Panc1 (cell line): ENCODE measurements at regions not wholly inside any gene's neighbourhood (a gene's known extent, or its start where the extent isn't known, plus 50 kb on each side); places are given as distances from the start of the nearest gene placed in this dataset.
"Not testable (repeated sequence)": the region's sequence is repeated elsewhere in the genome, so short reads cannot be mapped to it uniquely, and the experiment has no call there.

Experiments
- ATAC-seq: fragments of 200-7000 bp; cut with Tn5 transposase; 2 replicates; pipeline ENCODE4 v1.9.1; 2020; ENCODE audit warnings: mild to moderate bottlenecking, moderate library complexity
- BruUV-seq: library from RNA; stranded (reverse); fragments of 400-500 nt; replicated peaks from 2 replicates; lab custom pipeline; 2021; lab: Mats Ljungman, UMichigan
- CTCF ChIA-PET: fragments of 300-600 bp; sonication (Branson Sonifier 250); formaldehyde crosslinking; loops from one replicate; lab custom pipeline; 2022; ENCODE audit warnings: antibody characterized with exemption; lab: Charles Lee
- POLR2A ChIA-PET: fragments of 300-600 bp; sonication (Branson Sonifier 250); formaldehyde crosslinking; loops from one replicate; lab custom pipeline; 2022; ENCODE audit warnings: antibody characterized with exemption; lab: Charles Lee
- DNase-seq: peaks from one replicate; pipeline ENCODE4 v3.0.0-alpha.2; 2010; ENCODE audit warnings: low read depth, low spot score
- H3K27ac ChIP-seq: 2 replicates; pipeline ENCODE4 v1.5.1; 2011; ENCODE audit warnings: mild to moderate bottlenecking, low read length, inconsistent platforms
- H3K27me3 ChIP-seq: fragments of 200-500 bp; sonication (Bioruptor generic); 2 replicates; pipeline ENCODE4 v1.6.0; 2014; ENCODE audit warnings: low read length, inconsistent platforms; ENCODE audit not compliant: control insufficient read depth, insufficient read depth
- H3K36me3 ChIP-seq: fragments of 200-500 bp; sonication (Bioruptor generic); 2 replicates; pipeline ENCODE4 v1.5.1; 2014; ENCODE audit warnings: inconsistent platforms, mild to moderate bottlenecking, low read length, moderate library complexity; ENCODE audit not compliant: control insufficient read depth, insufficient read depth
- H3K4me1 ChIP-seq: 2 replicates; pipeline ENCODE4 v1.5.1; 2011; ENCODE audit warnings: inconsistent platforms, mild to moderate bottlenecking, low read length, moderate library complexity; ENCODE audit not compliant: control insufficient read depth, insufficient read depth
- H3K4me3 ChIP-seq, 2 experiments: 2 replicates each; pipeline ENCODE4 v1.5.1; 2011 to 2012; ENCODE audit warnings: low read depth in 2 of 2, low read length in 2 of 2, mild to moderate bottlenecking in 2 of 2, inconsistent platforms in 1 of 2, moderate library complexity in 1 of 2
- H3K9me3 ChIP-seq: fragments of 200-500 bp; sonication (Bioruptor generic); 2 replicates; pipeline ENCODE4 v1.5.1; 2014; ENCODE audit warnings: low read depth, mild to moderate bottlenecking, inconsistent platforms, low read length, moderate library complexity; ENCODE audit not compliant: control insufficient read depth, insufficient read depth
- CTCF ChIP-seq: fragments of 450-650 bp; IDR thresholded peaks from 2 replicates; pipeline ENCODE4 v1.5.1; 2017; ENCODE audit warnings: mild to moderate bottlenecking
- POLR2AphosphoS5 ChIP-seq: IDR thresholded peaks from 2 replicates; pipeline ENCODE4 v1.6.1; 2012; ENCODE audit warnings: mild to moderate bottlenecking, low read depth, low read length, moderate library complexity
- REST ChIP-seq, 2 experiments: IDR thresholded peaks; 2 replicates each; pipeline ENCODE4 v1.6.1; 2011 to 2012; ENCODE audit warnings: low read depth in 2 of 2, control low read depth in 1 of 2, low read length in 1 of 2, mild to moderate bottlenecking in 1 of 2, moderate library complexity in 1 of 2; ENCODE audit not compliant: insufficient read depth in 1 of 2
- SIN3A ChIP-seq: IDR thresholded peaks from 2 replicates; pipeline ENCODE4 v1.6.1; 2012; ENCODE audit warnings: low read depth, mild to moderate bottlenecking, low read length, moderate library complexity, borderline replicate concordance; ENCODE audit not compliant: insufficient read depth
- TCF7L2 ChIP-seq: IDR thresholded peaks from 2 replicates; pipeline ENCODE4 v1.6.1; 2011; ENCODE audit warnings: mild to moderate bottlenecking, low read depth, low read length, inconsistent platforms
- in situ Hi-C: cut with HindIII; loops from 2 replicates; pipeline ENCODE4 v1.10.0; 2016; ENCODE audit warnings: low sequenced_read_pairs, low pct_unique_long_range_greater_than_20kb
- intact Hi-C: fragments of 100-400 bp; cut with micrococcal nuclease; formaldehyde crosslinking; loops from one replicate; pipeline ENCODE4 v1.10.0; 2022; ENCODE audit not compliant: unreplicated experiment

GRCh38 chr16:5257462-5257861 lies 159.9 kb upstream of the EEF2KMT start:
- Histone ChIP-seq H3K4me1 (no peaks in the 10 kb centered on the region), H3K9me3 (no peaks in the 10 kb centered on the region), H3K4me3 (no peak overlapping the region), H3K27me3 (no peaks in the 10 kb centered on the region), H3K36me3 (no peaks in the 10 kb centered on the region), H3K27ac (no peak overlapping the region)
- ChIA-PET CTCF (no interaction called here), POLR2A (no interaction called here)
- ATAC-seq (no peak), DNase-seq (no peak)
- intact Hi-C loops, result no loop called here
- no peak for TF ChIP-seq REST (IDR thresholded peaks at IDR 0.05; ENCODE audit: insufficient read depth in 1 of 2, low read depth in 2 of 2, low read length in 1 of 2)
- no peak for TF ChIP-seq SIN3A
- TF ChIP-seq TCF7L2, result no peak
- no peak for TF ChIP-seq POLR2AphosphoS5
- no peak for TF ChIP-seq CTCF
- BruUV-seq, result no TSS peak
- in situ Hi-C loops, result no loop called here

- Histone ChIP-seq H3K4me3 (no peak overlapping the region), H3K9me3 (no peaks in the 10 kb centered on the region), H3K36me3 (no peaks in the 10 kb centered on the region), H3K27ac (no peak overlapping the region), H3K4me1 (no peaks in the 10 kb centered on the region), H3K27me3 (no peaks in the 10 kb centered on the region)
- in situ Hi-C loops (no loop called here), intact Hi-C loops (no loop called here)
- TF ChIP-seq POLR2AphosphoS5 (no peak), SIN3A (no peak), REST (IDR thresholded peaks at IDR 0.05; ENCODE audit: insufficient read depth in 1 of 2, low read depth in 2 of 2, low read length in 1 of 2) (no peak), TCF7L2 (no peak), CTCF (no peak)
- no peak for ATAC-seq
- ChIA-PET POLR2A (no interaction called here), CTCF (no interaction called here)
- DNase-seq, result no peak
- no TSS peak for BruUV-seq
Observed at GRCh38 chr16:5252791-5253190, 155.2 kb upstream of the EEF2KMT start.

- intact Hi-C loops, H3K36me3 ChIP-seq, DNase-seq, H3K27me3 ChIP-seq, in situ Hi-C loops, H3K4me1 ChIP-seq, POLR2A ChIA-PET, H3K9me3 ChIP-seq, H3K4me3 ChIP-seq, BruUV-seq, CTCF ChIA-PET, H3K27ac ChIP-seq, ATAC-seq: not testable (repeated sequence)
Observed at GRCh38 chr16:5247403-5247802, 149.8 kb upstream of the EEF2KMT start.

- H3K4me1 ChIP-seq, ATAC-seq, H3K9me3 ChIP-seq, POLR2A ChIA-PET, in situ Hi-C loops, H3K27me3 ChIP-seq, H3K36me3 ChIP-seq, DNase-seq, H3K27ac ChIP-seq, intact Hi-C loops, H3K4me3 ChIP-seq, BruUV-seq: not testable (repeated sequence)
- CTCF ChIA-PET, result interaction anchor here (1.8 kb wide), 1 partner anchor 250 kb away, joined by 4 read pairs; no protein-coding TSS in a partner anchor
Observed at GRCh38 chr16:5240278-5240626, 142.7 kb upstream of the EEF2KMT start.
